HK-2 (cell line): ENCODE measurements at regions not wholly inside any gene's neighbourhood (a gene's known extent, or its start where the extent isn't known, plus 50 kb on each side); places are given as distances from the start of the nearest gene placed in this dataset.

Source experiments
- DNase-seq: peaks from one replicate; pipeline ENCODE4 v3.0.0-alpha.2; 2018; ENCODE audit not compliant: unreplicated experiment

GRCh38 chr1:34270181-34270580 lies 93.5 kb downstream of the C1orf94 start:
- DNase-seq: no peak

- DNase-seq: no peak
These were observed 95.4 kb downstream of the C1orf94 start for GRCh38 chr1:34272152-34272551.

- DNase-seq: no peak
These were observed 98.4 kb downstream of the C1orf94 start for GRCh38 chr1:34275150-34275549.

- no peak for DNase-seq
These were observed 99.9 kb downstream of the C1orf94 start for GRCh38 chr1:34276606-34277005.

- DNase-seq: no peak
These were observed 100.4 kb downstream of the C1orf94 start for GRCh38 chr1:34277150-34277549.

GRCh38 chr1:34278211-34278610 lies 101.5 kb downstream of the C1orf94 start:
- DNase-seq: no peak

GRCh38 chr1:34279971-34280370 lies 103.3 kb downstream of the C1orf94 start:
- DNase-seq: no peak

- DNase-seq: no peak
These were observed 103.8 kb downstream of the C1orf94 start for GRCh38 chr1:34280509-34280908.

GRCh38 chr1:34283142-34283541 lies 106.4 kb downstream of the C1orf94 start:
- no peak for DNase-seq

GRCh38 chr1:34286511-34286910 lies 109.8 kb downstream of the C1orf94 start:
- no peak for DNase-seq

- DNase-seq: no peak
These were observed 114.1 kb downstream of the C1orf94 start for GRCh38 chr1:34290831-34291230.

GRCh38 chr1:34292472-34292871 lies 115.8 kb downstream of the C1orf94 start:
- DNase-seq: no peak

GRCh38 chr1:34296059-34296458 lies 119.4 kb downstream of the C1orf94 start:
- no peak for DNase-seq

GRCh38 chr1:34302798-34303197 lies 126.1 kb downstream of the C1orf94 start:
- no peak for DNase-seq

GRCh38 chr1:34303218-34303617 lies 126.5 kb downstream of the C1orf94 start:
- DNase-seq: no peak

GRCh38 chr1:34306568-34306967 lies 129.9 kb downstream of the C1orf94 start:
- DNase-seq: no peak

GRCh38 chr1:34312359-34312758 lies 135.7 kb downstream of the C1orf94 start:
- no peak for DNase-seq

GRCh38 chr1:34315974-34316373 lies 139.3 kb downstream of the C1orf94 start:
- no peak for DNase-seq

GRCh38 chr1:34316773-34317172 lies 140.1 kb downstream of the C1orf94 start:
- no peak for DNase-seq

GRCh38 chr1:34319218-34319617 lies 142.5 kb downstream of the C1orf94 start:
- DNase-seq: no peak

- no peak for DNase-seq
These were observed 143.5 kb downstream of the C1orf94 start for GRCh38 chr1:34320053-34320669.

- no peak for DNase-seq
These were observed 146.3 kb downstream of the C1orf94 start for GRCh38 chr1:34322969-34323368.

GRCh38 chr1:34324879-34325440 lies 148.3 kb downstream of the C1orf94 start:
- no peak for DNase-seq

GRCh38 chr1:34328281-34328799 lies 151.6 kb downstream of the C1orf94 start:
- DNase-seq: no peak
